GM19035 (cell line): ENCODE measurements at regions not wholly inside any gene's neighbourhood (a gene's known extent, or its start where the extent isn't known, plus 50 kb on each side); places are given as distances from the start of the nearest gene placed in this dataset.

Experiments
- ATAC-seq: cut with Tn5 transposase; IDR thresholded peaks from one replicate; pipeline ENCODE4 v1.9.1; 2021; ENCODE audit not compliant: unreplicated experiment

DNA sequence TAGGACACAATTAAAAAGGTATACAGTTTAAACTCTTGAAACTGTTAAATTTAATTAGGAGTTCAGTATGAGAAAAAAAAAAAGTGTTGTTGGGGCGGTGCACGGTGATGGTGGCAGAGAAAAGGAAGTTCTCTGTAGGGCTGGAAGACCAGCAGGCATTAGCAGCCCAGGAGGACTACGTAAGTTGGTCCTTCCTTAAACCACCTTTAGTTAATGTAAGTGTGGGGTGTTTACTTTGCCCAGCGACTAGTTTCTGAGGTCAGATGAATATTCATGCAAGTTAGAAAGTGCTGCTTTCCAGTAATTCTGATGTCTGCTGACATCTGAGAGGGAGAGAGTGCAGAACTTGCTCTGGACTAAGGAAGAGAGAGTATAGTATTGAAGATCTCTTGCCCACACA lies 54.9 kb downstream of the NKX2-1 start:
- ATAC-seq = no peak

- ATAC-seq = no peak
These were observed 57.1 kb downstream of the NKX2-1 start for GRCh38 chr14:36462890-36463289.

DNA sequence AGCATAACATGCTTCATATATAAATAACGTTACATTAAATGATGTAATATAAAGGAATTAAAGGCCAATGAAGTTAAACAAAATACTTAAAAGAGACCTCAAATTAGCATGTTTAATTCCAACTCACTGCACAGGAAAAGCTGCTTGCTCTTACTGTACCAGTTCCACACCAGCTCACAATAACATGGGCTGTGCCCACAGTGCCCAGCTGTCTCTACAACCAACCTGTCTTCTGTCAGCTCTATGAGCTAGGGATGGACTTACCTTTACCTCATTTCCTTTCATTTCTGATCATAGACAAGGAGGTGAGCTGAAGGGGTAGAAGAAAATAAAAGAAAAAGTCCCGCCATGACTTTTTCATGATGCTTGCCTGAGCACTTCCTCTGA lies 64.8 kb downstream of the NKX2-1 start:
- ATAC-seq = no peak

DNA sequence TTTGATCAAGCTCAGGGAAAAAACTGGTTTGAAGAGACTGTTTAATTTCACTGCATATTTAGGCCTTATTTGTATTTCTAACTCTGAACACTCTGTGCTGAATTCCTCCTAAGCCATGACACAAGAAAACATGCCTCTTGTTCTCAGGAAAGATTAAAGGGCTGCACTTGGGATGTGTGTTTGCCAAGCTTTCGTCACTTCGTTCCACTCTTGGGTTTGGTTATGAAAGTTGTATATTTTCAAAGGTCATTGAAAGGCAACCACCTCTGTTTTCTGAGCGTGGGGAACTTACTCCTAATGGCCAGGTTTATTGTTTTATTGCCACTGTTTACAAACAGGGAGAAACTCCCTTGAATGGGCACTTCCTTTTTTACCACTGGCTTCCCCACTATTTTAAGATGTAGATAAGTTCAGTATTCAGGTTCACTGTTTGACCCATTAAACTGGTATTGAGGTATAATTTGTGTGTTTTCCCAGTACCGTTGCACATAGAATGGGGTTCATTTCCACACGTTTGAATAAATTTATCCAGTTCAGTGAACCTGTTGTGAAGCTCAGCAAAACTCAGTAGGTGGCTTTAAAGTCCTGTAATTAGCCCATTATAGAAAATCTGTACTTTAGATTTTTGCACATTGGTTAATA lies 65.3 kb downstream of the NKX2-1 start:
- ATAC-seq = no peak

DNA sequence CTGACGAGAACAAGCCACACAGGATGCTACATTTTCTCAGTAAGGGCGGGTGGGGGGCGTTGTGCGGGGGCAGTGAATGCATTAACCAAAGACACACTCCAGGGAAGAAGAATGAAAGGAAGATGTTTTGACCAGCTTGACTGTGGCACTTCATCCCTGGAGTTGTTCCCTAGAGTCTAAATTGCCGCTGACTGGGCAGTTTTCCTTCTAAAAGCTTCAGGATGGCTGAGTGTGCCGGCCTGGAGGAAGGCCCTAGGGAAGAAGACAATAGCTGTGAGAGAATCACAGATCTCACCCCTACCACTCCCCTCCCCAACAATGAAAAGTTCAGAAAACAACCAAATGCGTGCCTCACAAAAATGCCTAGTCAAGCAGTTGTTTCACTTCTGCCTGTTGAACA lies 67.2 kb downstream of the NKX2-1 start:
- ATAC-seq = no peak

- ATAC-seq = no peak
These were observed 68.5 kb downstream of the NKX2-1 start for GRCh38 chr14:36451310-36452065.

DNA sequence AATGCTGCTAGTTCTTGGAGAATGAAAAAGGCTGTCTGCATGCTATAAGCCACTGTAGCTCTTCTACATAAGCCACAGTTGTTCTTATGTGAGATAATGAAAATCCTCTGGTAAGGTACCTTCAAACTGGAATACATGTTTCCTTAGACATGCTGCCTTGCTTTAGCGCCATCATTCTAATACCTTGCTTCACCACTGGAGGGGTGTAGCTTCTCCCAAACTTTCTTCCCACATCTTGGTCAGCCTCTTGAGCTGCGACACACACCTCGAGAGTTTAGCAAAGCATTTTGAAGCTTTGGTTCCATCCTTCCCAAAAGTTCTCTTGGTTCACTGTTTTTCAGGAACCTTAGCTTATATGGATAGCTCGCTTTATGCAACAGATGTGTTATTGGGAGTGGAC lies 69.5 kb downstream of the NKX2-1 start:
- no peak for ATAC-seq

- ATAC-seq = no peak
These were observed 70.1 kb downstream of the NKX2-1 start for GRCh38 chr14:36449903-36450302.

GRCh38 chr14:36443374-36443773 lies 76.7 kb downstream of the NKX2-1 start:
- ATAC-seq = no peak

GRCh38 chr14:36442824-36443241 lies 77.2 kb downstream of the NKX2-1 start:
- no peak for ATAC-seq

- no peak for ATAC-seq
These were observed 78.7 kb downstream of the NKX2-1 start for GRCh38 chr14:36441283-36441682.

DNA sequence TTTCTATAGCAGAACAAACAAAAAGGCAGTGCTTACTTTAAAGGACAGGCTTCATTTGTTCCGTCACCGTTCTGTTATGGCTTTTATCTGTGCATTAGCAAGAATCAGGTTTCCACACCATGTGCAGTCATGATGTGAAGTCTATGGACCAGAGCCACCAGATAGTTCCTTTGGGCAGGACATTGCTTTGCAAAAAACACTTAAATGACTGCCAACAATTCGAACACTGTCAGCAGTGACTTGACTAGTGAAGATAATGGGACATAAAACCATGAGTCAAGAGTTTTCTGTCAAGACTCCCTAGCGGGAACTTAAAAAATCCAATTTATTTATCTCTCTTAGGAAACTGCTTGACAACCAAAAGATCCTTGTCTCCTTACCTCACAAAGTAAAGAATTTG lies 80.3 kb downstream of the NKX2-1 start:
- no peak for ATAC-seq

DNA sequence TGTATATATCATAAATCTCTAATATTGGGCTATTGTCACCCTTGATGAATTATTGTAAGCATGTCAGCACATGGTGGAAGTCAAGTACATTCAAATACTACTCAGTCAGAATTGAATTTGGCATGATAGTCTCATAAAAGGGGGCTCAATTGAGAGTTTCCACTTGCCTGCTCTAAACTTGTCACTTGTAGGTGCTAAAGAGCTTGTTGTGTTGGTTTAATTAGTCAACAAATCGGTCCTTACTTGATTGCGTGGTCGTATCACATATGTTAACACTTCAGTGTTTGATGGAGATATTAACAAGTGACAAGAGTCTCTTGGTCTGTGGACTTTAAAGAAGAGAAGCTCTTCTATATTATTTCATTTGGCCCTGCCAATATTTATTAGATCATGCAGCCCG lies 81.1 kb downstream of the NKX2-1 start:
- ATAC-seq = no peak

DNA sequence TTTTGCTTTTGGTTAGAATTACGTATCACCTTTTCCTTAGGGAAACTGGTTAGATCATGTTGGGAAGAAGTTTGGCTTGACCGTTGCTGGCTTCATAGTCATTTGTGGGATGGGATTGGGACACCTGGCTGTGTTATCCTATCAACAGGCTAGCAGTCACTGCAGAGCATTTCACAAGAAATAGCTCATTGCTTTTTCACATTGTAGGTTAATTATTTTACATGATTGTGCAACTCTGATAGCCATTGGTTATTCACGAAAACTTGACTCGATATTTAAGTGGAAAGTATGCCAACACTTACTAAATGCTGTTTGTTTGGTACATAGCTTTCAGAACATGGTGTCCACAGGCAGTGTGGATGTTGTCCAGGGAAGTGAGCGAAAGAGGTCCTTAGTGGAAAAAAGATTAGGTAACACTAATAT lies 89.4 kb downstream of the NKX2-1 start:
- no peak for ATAC-seq

GRCh38 chr14:36430169-36430568 lies 89.9 kb downstream of the NKX2-1 start:
- ATAC-seq = no peak

GRCh38 chr14:36429692-36430091 lies 90.3 kb downstream of the NKX2-1 start:
- ATAC-seq = no peak

GRCh38 chr14:36428350-36428749 lies 91.7 kb downstream of the NKX2-1 start:
- ATAC-seq = no peak

- no peak for ATAC-seq
These were observed 93.2 kb downstream of the NKX2-1 start for GRCh38 chr14:36426836-36427235.

DNA sequence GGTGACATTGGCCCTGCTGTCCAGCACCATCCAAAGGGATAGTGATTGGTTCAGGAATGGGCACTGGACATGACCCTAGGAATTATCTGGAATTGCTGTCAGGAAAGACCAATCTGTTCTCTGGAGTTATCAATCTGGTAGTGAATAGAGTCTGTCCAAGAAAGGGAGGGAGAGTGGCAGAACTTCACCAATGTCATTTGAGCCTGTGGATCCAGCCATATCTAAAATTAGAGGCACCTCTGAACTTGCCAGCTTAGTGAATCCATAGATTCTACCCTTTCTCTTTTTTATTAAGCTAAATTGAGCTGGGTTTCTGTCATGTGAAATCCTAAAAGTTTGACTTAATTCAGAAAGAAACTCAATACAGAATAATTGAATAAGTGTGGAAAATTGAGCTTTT lies 93.9 kb downstream of the NKX2-1 start:
- no peak for ATAC-seq

DNA sequence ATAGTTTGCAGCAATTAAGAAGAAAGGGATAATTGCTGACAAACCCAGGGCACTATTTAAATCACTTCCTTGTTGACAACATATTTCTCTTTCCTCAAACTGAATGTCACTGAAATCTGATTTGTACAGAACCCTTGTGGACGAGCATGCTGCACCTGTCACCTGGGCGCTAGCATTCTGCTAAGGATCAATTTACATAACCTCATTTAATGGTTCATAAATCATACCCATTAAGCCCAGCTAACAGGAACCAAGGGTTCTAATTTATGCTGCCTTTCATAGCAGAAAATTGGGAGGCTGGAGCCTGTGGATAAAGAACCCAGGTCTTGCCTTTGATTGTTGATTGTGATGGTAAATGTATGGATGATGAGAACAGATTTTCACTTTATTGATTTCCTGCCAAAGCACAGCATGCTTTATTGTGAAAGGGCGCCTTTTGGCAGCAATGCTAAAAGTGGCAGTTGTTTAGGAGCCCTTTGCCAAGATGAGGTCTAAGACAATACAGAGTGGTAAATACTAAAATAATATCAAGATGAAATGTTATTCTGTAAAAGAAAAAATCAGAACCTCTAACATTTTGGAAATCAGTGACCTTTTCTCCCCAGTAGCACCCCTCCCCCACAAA lies 95.4 kb downstream of the NKX2-1 start:
- ATAC-seq = no peak

- no peak for ATAC-seq
These were observed 96.6 kb downstream of the NKX2-1 start for GRCh38 chr14:36423430-36423829.

DNA sequence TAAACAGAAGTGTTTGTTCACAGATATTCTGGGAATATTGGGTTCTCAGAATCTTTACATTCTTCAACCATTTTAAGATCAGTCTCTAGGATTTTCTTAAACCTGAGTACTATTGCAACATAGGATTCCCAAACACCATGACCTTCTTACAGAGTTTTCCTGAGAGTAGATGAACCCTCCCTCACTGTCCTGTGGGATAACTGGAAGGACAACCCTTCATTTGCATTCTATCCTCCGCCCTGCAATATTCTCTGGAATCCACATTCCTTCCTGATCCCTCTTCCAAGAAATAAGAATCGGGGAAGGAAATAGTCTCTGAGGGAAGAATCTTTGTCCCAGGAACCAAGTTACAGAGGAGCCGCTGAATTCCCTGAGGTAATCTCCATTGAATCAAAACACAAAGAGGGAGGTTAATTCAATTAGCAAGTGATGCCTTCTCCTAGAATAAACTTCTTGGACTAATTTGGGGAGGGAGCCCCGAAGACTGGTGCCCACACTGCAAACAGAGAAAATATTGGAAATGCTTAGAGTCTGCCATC lies 99.8 kb upstream of the MBIP start:
- no peak for ATAC-seq
